GM19351 (cell line): ENCODE measurements at regions not wholly inside any gene's neighbourhood (a gene's known extent, or its start where the extent isn't known, plus 50 kb on each side); places are given as distances from the start of the nearest gene placed in this dataset.
A peak's percentile ranks its signal among the peaks of the same experiment; 100 is the strongest.

Experiments used
- ATAC-seq: cut with Tn5 transposase; IDR thresholded peaks from one replicate; pipeline ENCODE4 v1.9.1; 2021; ENCODE audit warnings: mild to moderate bottlenecking, moderate library complexity; ENCODE audit not compliant: unreplicated experiment

DNA sequence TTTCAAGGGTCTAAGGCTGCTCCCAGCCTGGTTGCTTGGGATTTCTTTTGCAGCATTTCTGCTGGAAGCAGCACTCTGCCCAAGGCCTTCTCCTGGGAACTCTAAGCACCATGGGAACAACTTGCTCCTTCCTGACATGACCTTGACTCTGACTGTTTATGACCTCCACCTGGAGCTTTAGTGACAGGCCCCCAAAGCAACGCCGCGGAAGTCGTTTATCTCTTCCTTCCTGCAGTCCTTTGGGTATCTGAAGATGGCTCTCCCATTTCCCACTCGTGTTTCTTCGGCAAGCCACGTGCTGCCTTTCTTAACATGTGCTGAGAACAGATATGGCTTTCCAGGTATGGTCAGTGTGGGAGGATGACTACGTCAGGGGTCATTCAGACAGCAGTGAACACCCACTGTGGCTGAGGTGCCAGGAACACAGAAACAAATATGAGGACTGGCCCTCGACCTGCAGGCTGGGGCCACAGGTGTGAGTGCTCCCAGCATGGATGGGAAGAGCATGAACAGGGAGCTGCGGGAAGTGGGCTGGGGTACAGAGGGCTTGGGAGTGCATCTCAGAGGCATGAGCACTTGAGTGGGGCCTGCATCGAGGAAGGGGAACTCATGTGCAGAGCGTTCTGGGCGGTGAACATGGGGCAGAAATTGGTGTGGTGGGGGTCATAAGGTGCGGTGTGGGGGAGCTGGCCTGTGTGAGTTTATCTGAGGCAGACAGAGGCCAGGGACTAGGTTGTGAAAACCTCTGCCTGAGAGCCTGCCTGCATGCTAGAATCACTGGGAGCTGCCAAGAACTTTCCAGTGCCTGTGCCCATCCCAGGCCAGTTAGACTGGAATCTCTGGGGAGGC is 140.5 kb downstream of the TSN start:
- no peak for ATAC-seq

- peak; percentile 96 for ATAC-seq
Observed at GRCh38 chr2:121897335-121897970, 142.0 kb downstream of the TSN start.

DNA sequence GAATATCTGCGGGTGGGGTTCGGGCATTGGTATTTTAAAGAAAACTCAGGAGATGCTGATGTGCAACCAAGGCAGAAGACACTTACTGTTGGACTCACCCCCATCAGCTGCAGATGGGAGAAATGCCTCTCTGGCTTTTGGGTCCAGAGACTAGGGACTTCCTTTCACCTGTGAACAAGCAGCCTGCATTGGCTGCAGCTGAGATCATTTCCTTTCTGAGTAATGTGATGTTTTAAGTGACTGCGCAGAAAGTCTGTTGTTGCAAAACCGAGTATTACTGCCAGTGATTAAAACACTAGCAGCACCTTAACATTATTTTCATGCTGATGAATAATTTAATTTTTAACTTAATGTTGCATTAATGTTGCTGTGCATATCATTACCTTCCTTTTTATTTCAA is 143.0 kb downstream of the TSN start:
- no peak for ATAC-seq

DNA sequence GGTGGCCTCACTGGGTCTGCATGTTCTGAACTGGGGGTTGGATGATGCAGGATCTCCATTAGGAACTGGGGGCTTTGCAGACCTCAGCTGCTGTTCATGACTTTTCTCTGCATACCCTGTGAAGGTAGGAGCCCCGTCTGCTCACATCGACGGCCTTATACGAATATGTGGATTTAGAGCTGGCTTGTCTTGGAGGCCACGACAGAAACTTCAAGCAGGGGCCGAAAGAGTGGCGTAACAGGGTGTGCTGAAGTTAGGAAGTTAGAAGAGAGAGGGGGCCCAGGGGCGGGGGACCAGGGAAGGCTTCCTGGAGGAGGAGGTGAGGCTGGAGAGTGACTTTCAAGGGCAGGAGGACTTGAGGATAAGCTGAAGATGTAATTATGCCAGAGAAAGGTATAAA is 144.9 kb downstream of the TSN start:
- no peak for ATAC-seq

DNA sequence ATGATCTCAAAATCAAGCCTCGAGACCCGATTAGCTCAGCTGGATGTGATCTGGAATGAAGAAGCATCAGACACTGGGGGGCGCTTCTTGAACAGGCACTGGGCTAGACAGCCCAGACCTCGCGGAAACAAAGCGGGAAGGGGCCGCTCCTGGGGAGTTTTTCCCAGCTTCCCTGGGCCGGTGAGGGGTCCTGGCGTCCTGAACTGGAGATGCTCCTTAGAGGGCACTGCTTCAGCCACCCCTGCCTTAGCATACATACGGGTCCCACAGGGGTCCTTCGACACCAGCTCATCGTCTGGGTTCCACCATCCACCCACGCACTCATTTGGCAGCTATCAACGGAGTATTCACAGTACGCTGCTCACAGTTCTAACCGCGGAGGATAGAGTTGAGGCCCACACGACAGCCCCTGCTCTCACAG is 146.7 kb downstream of the TSN start:
- ATAC-seq = no peak

- no peak for ATAC-seq
Observed at GRCh38 chr2:121902616-121903015, 147.2 kb downstream of the TSN start.

- no peak for ATAC-seq
Observed at GRCh38 chr2:121903037-121903689, 147.7 kb downstream of the TSN start.

GRCh38 chr2:121904656-121905055 is 149.2 kb downstream of the TSN start:
- ATAC-seq = no peak

DNA sequence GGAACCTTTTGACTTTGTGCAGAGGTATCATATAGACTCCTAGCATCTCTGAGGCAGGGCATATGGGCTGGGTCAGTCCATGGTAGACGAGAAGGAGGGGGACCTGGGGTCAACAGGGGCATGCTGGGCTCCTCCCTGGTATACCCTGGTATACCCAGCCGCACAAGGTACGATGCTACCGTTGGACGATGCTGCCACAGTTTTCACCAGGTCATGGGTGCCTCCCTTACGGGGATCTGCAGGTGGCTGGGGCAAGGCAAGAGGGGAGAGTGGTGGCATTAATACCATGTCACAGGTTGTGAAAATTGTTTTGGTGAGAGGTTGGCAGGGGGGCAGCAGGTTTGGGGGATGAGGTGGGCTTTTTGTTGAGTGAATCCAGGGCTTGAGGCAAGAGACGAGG is 149.8 kb downstream of the TSN start:
- ATAC-seq = no peak

DNA sequence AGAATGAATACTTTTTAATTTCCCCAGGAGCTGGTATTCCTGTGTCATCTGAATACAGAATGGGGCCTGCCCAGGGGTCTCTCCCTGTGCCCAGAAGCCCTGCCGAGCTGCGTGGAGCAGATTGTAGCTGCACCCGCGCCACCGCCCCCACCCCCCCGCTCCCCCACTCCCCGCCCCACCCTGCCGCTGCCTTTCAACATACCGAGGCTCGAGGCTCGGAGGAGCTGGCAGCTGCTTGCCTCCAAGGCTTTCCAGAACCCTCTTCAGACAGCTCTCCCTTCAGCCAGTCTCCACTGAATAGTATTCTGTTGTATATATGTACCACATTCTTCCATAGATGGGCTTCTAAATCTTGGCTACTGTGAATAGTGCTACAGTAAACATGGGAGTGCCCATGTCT is 150.7 kb downstream of the TSN start:
- no peak for ATAC-seq

GRCh38 chr2:121907928-121908327 is 152.5 kb downstream of the TSN start:
- ATAC-seq = no peak

DNA sequence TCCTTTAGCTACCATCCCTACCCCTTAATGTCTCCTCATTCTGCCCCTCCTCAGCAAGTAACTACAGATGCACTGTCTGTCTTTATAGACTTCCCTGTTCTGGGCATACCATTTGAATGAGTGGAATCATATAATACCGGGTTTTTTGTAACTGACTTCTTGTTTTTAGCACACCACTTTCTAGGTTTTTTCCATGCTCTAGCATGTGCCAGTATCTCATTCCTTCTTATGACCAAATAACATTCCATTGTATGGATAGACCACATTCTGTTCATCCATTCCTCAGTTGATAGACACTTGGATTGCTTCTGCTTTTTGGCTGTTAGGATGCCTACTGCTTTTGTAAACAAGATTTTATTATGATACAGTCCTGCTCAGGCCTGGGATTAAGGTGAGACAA is 154.7 kb downstream of the TSN start:
- ATAC-seq = no peak

- ATAC-seq = no peak
Observed at GRCh38 chr2:121911036-121911435, 155.6 kb downstream of the TSN start.

DNA sequence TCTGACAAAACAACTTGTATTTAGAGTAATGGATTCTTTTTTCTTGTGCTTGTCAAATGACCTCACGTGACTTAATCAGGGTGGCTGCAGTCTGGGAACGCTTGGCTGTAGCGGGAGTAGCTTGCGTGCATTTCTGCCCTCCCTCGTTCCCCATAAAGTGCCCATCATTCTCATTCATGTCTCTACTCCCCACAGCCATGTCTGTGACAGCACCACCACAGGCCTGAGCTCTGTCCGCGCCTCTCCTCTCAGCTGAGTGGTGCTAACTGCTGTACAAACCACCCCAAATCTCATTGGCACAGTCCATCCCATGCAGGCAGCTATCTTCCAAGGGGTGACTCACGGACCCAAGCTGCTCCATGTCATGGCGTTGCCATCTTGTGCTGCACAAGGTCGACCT is 161.7 kb downstream of the TSN start:
- no peak for ATAC-seq

GRCh38 chr2:121918231-121918630 is 162.8 kb downstream of the TSN start:
- no peak for ATAC-seq

GRCh38 chr2:121919803-121920202 is 164.4 kb downstream of the TSN start:
- no peak for ATAC-seq

DNA sequence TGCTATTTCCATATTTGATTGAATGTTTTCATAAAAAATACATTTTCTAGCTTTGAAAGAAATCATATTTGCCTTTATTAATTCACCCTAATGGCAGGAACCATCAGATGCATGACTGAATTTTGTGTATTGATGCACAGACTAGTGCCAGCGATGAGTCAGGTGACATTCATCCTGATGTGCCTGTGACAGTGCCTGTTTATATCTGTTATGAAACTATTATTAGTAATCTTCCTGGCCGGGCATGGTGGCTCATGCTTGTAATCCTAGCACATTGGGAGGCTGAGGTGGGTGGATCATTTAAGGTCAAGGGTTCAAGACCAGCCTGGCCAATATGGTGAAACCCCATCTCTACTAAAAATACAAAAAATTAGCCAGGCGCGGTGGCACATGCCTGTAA is 170.0 kb downstream of the TSN start:
- ATAC-seq = no peak

- ATAC-seq = no peak
Observed at GRCh38 chr2:121943285-121943684, 187.8 kb downstream of the TSN start.

GRCh38 chr2:121944072-121944831 is 188.8 kb downstream of the TSN start:
- no peak for ATAC-seq

- ATAC-seq = no peak
Observed at GRCh38 chr2:121947674-121948073, 192.2 kb downstream of the TSN start.

- no peak for ATAC-seq
Observed at GRCh38 chr2:121949271-121949670, 193.8 kb downstream of the TSN start.
